GM10266 (cell line): ENCODE measurements at regions not wholly inside any gene's neighbourhood (a gene's known extent, or its start where the extent isn't known, plus 50 kb on each side); places are given as distances from the start of the nearest gene placed in this dataset.

ENCODE experiments used
- DNase-seq: peaks from one replicate; pipeline ENCODE4 v3.0.0; 2012; ENCODE audit errors: extremely low spot score
- CTCF ChIP-seq: IDR thresholded peaks from 2 replicates; pipeline ENCODE4 v1.5.1; 2012; ENCODE audit warnings: mild to moderate bottlenecking, low read depth; ENCODE audit not compliant: control insufficient read depth, insufficient read depth; ENCODE audit errors: missing control alignments

- no peak for DNase-seq
- TF ChIP-seq CTCF = no peak
Measured at GRCh38 chr4:62457356-62457755, 1257.2 kb downstream of the ADGRL3 start.

GRCh38 chr4:62455871-62456270 is 1255.7 kb downstream of the ADGRL3 start:
- no peak for TF ChIP-seq CTCF
- DNase-seq = no peak

- no peak for DNase-seq
- TF ChIP-seq CTCF = no peak
Measured at GRCh38 chr4:62454535-62454934, 1254.4 kb downstream of the ADGRL3 start.

- TF ChIP-seq CTCF = no peak
- DNase-seq = peak; percentile 18
Measured at GRCh38 chr4:62450740-62451139, 1250.6 kb downstream of the ADGRL3 start.

GRCh38 chr4:62449538-62449937 is 1249.4 kb downstream of the ADGRL3 start:
- no peak for DNase-seq
- no peak for TF ChIP-seq CTCF

GRCh38 chr4:62448911-62449310 is 1248.8 kb downstream of the ADGRL3 start:
- DNase-seq = no peak
- no peak for TF ChIP-seq CTCF

- no peak for TF ChIP-seq CTCF
- DNase-seq = no peak
Measured at GRCh38 chr4:62439051-62439450, 1238.9 kb downstream of the ADGRL3 start.
